HepG2 (cell line): ENCODE measurements at regions not wholly inside any gene's neighbourhood (a gene's known extent, or its start where the extent isn't known, plus 50 kb on each side); places are given as distances from the start of the nearest gene placed in this dataset.

Experiments
- ATAC-seq: fragments of 200-7000 bp; cut with Tn5 transposase; 3 replicates; pipeline ENCODE4 v1.9.1; 2020; ENCODE audit warnings: mild to moderate bottlenecking, moderate library complexity
- BruUV-seq: library from RNA; stranded (reverse); fragments of 400-500 nt; replicated peaks from 2 replicates; lab custom pipeline; 2021; lab: Mats Ljungman, UMichigan
- CTCF ChIA-PET: fragments of 300-600 bp; formaldehyde crosslinking; extraction: SDS; loops from one replicate; lab custom pipeline; 2021; ENCODE audit warnings: low total read pairs, inconsistent platforms, low intra/inter-chr PET ratio; lab: Yijun Ruan, JAX
- POLR2A ChIA-PET: fragments of 350-600 bp; sonication (Branson Sonifier 250); formaldehyde crosslinking; loops from one replicate; lab custom pipeline; 2020; ENCODE audit warnings: antibody characterized with exemption, inconsistent platforms; lab: Yijun Ruan, JAX
- DNase-seq: peaks from one replicate; pipeline ENCODE4 v3.0.0-alpha.2; 2015; ENCODE audit warnings: low spot score
- FAIRE-seq: peaks from 3 replicates; lab custom pipeline; 2011; peaks lifted over from hg19 to GRCh38; lab: Jason Lieb, UNC
- H2AFZ ChIP-seq: one replicate; pipeline ENCODE4 v1.6.1; 2011; ENCODE audit warnings: low read length, inconsistent platforms
- H3K27ac ChIP-seq: fragments of 300-600 bp; 3 replicates; pipeline ENCODE4 v1.8.0; 2011; ENCODE audit warnings: mixed run types, mild to moderate bottlenecking, mixed read lengths, low read length, inconsistent platforms; ENCODE audit not compliant: insufficient read depth; ENCODE audit errors: extremely low read length
- H3K27me3 ChIP-seq, 2 experiments: fragments of 200-600 bp in 1 of 2; 2 replicates in 1 of 2; 3 replicates in 1 of 2; pipeline versions ENCODE4 v1.6.0 to v1.8.0; 2011; ENCODE audit warnings: low read length in 2 of 2, mild to moderate bottlenecking in 2 of 2, moderate library complexity in 2 of 2, inconsistent platforms in 1 of 2; ENCODE audit not compliant: insufficient read depth in 2 of 2, control insufficient read depth in 1 of 2
- H3K36me3 ChIP-seq, 2 experiments: fragments of 200-600 bp in 1 of 2; replicated peaks in 1 of 2; 2 replicates in 1 of 2; 3 replicates in 1 of 2; pipeline versions ENCODE4 v1.5.1 to v1.8.0; 2011; ENCODE audit warnings: low read length in 2 of 2, inconsistent platforms in 1 of 2; ENCODE audit not compliant: insufficient read depth in 2 of 2, control insufficient read depth in 1 of 2
- H3K4me1 ChIP-seq: 2 replicates; pipeline ENCODE4 v1.5.1; 2012; ENCODE audit warnings: low read length, inconsistent platforms; ENCODE audit not compliant: insufficient read depth
- H3K4me2 ChIP-seq: 2 replicates; pipeline ENCODE4 v1.6.0; 2011; ENCODE audit warnings: low read depth, low read length, inconsistent platforms
- H3K4me3 ChIP-seq, 3 experiments: fragments of 200-600 bp in 1 of 3; sonication (generic), shearing (Covaris generic) in 1 of 3; replicated peaks in 1 of 3; 2 replicates each; pipeline ENCODE4 v1.5.1; 2011 to 2016; ENCODE audit warnings: low read length in 3 of 3, inconsistent platforms in 2 of 3, low read depth in 2 of 3, mild to moderate bottlenecking in 2 of 3, control low read depth in 1 of 3, mixed read lengths in 1 of 3; ENCODE audit not compliant: insufficient read depth in 1 of 3
- H3K79me2 ChIP-seq: one replicate; pipeline ENCODE4 v1.6.1; 2011; ENCODE audit warnings: low read length, inconsistent platforms; ENCODE audit not compliant: insufficient read depth
- H3K9ac ChIP-seq: 2 replicates; pipeline ENCODE4 v1.6.0; 2011; ENCODE audit warnings: mild to moderate bottlenecking, low read depth, low read length, inconsistent platforms; ENCODE audit not compliant: insufficient read depth
- H3K9me3 ChIP-seq: 2 replicates; pipeline ENCODE4 v1.5.1; 2012; ENCODE audit warnings: mild to moderate bottlenecking, low read length
- H4K20me1 ChIP-seq: 2 replicates; pipeline ENCODE4 v1.6.0; 2011; ENCODE audit warnings: inconsistent platforms, mild to moderate bottlenecking, low read length, moderate library complexity; ENCODE audit not compliant: insufficient read depth
- ATF7 ChIP-seq, 2 experiments: fragments of 450-650 bp in 1 of 2; sonication (generic) in 1 of 2; formaldehyde crosslinking in 1 of 2; IDR thresholded peaks; 2 replicates each; pipeline versions ENCODE4 v1.4.0 to v1.6.1; 2016 to 2020; ENCODE audit warnings: antibody characterized with exemption in 1 of 2, mild to moderate bottlenecking in 1 of 2, missing genetic modification reagents in 1 of 2
- RAD51 ChIP-seq: fragments of 450-650 bp; IDR thresholded peaks from 2 replicates; pipeline ENCODE4 v1.6.1; 2016; ENCODE audit warnings: borderline replicate concordance
- TRAFD1 ChIP-seq: sonication (generic); formaldehyde crosslinking; IDR thresholded peaks from 2 replicates; pipeline ENCODE4 v1.5.1; 2020; ENCODE audit warnings: missing genetic modification reagents, mild to moderate bottlenecking, borderline replicate concordance
- ZC3H13 ChIP-seq: sonication (generic); formaldehyde crosslinking; IDR thresholded peaks from 2 replicates; pipeline ENCODE4 v1.8.1; 2023; ENCODE audit warnings: mild to moderate bottlenecking, missing genetic modification reagents, moderate library complexity
- ZFP82 ChIP-seq: sonication (generic); formaldehyde crosslinking; IDR thresholded peaks from 2 replicates; pipeline ENCODE4 v1.5.1; 2020; ENCODE audit warnings: mild to moderate bottlenecking, missing genetic modification reagents, borderline replicate concordance
- ZNF296 ChIP-seq: sonication (generic); formaldehyde crosslinking; conservative IDR thresholded peaks from 2 replicates; pipeline ENCODE4 v1.5.0; 2020; ENCODE audit warnings: mild to moderate bottlenecking, missing genetic modification reagents
- ZNF317 ChIP-seq: sonication (generic); formaldehyde crosslinking; IDR thresholded peaks from 2 replicates; pipeline ENCODE4 v1.5.0; 2020; ENCODE audit warnings: mild to moderate bottlenecking, missing genetic modification reagents
- ZNF441 ChIP-seq: sonication (generic); formaldehyde crosslinking; IDR thresholded peaks from 2 replicates; pipeline ENCODE4 v1.7.0; 2021; ENCODE audit warnings: missing genetic modification reagents, borderline replicate concordance
- ZNF547 ChIP-seq: sonication (generic); formaldehyde crosslinking; IDR thresholded peaks from 2 replicates; pipeline ENCODE4 v1.5.1; 2020; ENCODE audit warnings: mild to moderate bottlenecking, missing genetic modification reagents
- ZNF816 ChIP-seq: sonication (generic); formaldehyde crosslinking; IDR thresholded peaks from 2 replicates; pipeline ENCODE4 v1.8.0; 2022; ENCODE audit warnings: missing genetic modification reagents, mild to moderate bottlenecking, borderline replicate concordance
- ZZZ3 ChIP-seq: sonication (generic); formaldehyde crosslinking; IDR thresholded peaks from 2 replicates; pipeline ENCODE4 v1.4.0; 2020; ENCODE audit warnings: missing genetic modification reagents, mild to moderate bottlenecking, borderline replicate concordance
- WGBS: methylation state at CpG from one replicate; pipeline ENCODE4 v1.1.6; 2017; ENCODE audit warnings: low lambda C conversion rate; 5-methylcytosine and 5-hydroxymethylcytosine counted together
- in situ Hi-C: cut with HindIII; loops from 2 replicates; pipeline ENCODE4 v1.10.0; 2017; ENCODE audit warnings: low pct_unique_long_range_greater_than_20kb; ENCODE audit not compliant: extremely low pct_ligation_motif_present
- intact Hi-C: fragments of 100-400 bp; cut with micrococcal nuclease; formaldehyde crosslinking; loops from one replicate; pipeline ENCODE4 v1.10.0; 2022; ENCODE audit not compliant: unreplicated experiment

GRCh38 chr5:92104126-92104525, 721.0 kb upstream of the ARRDC3 start (continued):
- TF ChIP-seq ZNF816 (CRISPR knock-in tag) (no peak), ZZZ3 (no peak), RAD51 (no peak)

GRCh38 chr5:92102313-92102712, 719.2 kb upstream of the ARRDC3 start:
- Histone ChIP-seq H2AFZ (no peak overlapping the region), H3K9me3 (no peaks in the 10 kb centered on the region), H3K36me3 (no peaks in the 10 kb centered on the region), H3K4me1 (no peaks in the 10 kb centered on the region), H3K27ac (no peak overlapping the region), H3K4me3 (no peak overlapping the region), H3K79me2 (no peaks in the 10 kb centered on the region), H3K4me2 (no peak overlapping the region), H3K27me3 (no peaks in the 10 kb centered on the region), H3K9ac (no peak overlapping the region), H4K20me1 (no peaks in the 10 kb centered on the region)
- ATAC-seq (no peak), FAIRE-seq (no peak), DNase-seq (no peak)
- 4% methylated on average over 3 of the region's 3 CpGs for WGBS
- TF ChIP-seq ATF7 (IDR thresholded peaks at IDR 0.05) (peak; percentile 57; the same call in 1 of the 2 replicates), ATF7 (CRISPR knock-in tag; IDR thresholded peaks at IDR 0.05) (no peak), ZC3H13 (CRISPR knock-in tag) (no peak), ZFP82 (CRISPR knock-in tag) (no peak), ZNF296 (no peak), TRAFD1 (CRISPR knock-in tag) (no peak), ZNF547 (CRISPR knock-in tag) (no peak), ZNF441 (no peak), ZNF317 (no peak)
- CTCF ChIA-PET, result no interaction called here
- no TSS peak for BruUV-seq
- POLR2A ChIA-PET, result no interaction called here
- in situ Hi-C loops (no loop called here), intact Hi-C loops (no loop called here)
